ENCODE measurements at regions not wholly inside any gene's neighbourhood (a gene's known extent, or its start where the extent isn't known, plus 50 kb on each side); places are given as distances from the start of the nearest gene placed in this dataset.
A peak's percentile ranks its signal among the peaks of the same experiment; 100 is the strongest.

DNA sequence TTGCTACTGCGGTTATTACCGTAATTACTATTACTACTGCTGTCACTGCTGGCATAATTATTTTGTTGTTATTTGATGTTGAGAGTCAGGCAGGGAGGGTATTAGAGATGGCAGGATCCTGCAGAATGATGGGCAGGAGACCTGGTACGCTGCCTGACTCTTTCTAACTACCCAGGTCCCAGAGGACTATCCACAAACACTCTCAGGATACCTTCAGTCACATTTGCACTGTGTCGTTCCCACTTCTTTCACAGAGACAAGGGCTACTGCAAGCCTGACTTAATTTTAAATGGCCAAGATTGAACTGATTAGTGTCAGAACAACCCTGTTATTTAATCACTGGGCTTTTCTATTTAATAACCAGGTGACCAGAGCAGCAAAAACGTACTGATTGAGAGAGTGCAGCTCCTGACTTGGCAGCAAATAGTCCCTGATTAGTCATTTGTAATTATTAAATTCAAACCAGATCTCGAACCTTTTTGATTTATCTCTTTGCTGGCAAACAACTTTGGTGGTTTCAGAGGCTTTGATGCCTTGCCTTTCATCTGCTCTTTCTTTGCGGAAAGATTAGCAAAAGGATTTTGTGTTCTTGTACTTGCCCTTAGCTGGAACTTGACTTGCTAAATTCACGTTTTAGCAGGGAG, 88.8 kb upstream of the ARHGEF3 start:
- no peak for DNase-seq

DNA sequence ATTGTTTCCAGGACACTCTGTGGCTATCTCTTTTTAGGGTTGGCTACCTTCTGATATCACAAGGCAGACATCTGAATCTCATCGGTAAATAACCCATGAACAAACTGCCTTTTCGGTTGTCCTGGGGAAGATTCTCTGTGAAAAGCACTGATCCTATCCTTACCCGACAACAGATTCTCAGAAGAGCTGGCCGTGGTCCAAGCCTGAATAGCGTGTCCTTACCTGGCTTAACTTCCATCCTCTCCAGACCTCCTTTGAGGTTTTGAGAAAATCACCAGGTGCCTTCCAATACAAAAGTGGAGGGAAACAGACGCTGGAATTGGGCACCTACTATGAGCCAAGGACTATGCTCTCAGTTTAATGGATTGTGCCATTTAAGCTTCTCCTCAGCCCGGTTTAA, 87.4 kb upstream of the ARHGEF3 start:
- no peak for DNase-seq

DNA sequence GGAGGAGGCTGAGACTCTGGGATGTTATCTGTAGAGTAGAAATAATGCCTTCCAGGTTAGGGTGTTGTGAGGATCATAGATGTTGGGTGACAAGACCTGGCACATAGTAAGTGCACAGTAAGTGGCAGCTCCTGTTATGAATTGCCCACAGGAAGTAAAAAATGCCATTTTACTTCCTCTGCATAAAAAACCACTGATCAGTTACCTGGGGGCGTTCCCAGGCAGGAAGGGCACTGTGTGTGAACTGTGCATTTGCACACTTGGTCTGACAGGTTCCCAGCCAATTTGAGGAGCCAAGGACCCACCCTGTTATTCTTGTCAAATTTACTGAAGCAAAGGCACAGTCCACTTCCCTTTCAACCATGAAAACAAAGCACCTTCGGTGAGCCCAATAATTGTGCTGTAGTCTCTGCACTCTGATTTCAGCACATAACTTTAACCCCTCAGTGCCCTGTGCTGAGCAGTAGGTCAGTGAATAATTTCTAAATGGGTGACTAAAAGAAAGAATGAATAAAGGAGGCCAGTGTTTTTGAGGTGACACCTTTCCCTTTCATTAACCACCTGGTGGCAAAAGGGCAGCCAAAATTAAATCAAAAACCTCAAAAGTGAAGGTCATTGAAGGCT, 85.8 kb upstream of the ARHGEF3 start:
- no peak for DNase-seq

DNA sequence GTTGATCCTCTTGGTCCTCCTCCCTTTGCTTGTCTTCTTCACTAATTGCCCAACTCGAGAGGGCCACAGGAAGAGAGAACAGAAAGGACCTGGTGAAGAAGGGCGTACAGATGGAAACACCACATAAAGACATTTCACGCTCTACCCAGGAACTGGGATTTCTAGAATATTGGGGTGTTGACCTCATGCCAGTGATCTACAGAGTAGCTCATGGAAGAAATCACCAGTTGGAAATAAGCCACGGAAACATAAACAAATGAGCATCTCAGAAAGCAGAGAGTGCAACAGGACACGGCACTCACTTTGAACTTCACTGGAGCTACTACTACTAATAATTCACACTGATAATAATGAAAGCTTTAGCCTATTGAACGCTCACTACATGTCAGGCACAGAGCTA, 84.6 kb upstream of the ARHGEF3 start:
- no peak for DNase-seq

DNA sequence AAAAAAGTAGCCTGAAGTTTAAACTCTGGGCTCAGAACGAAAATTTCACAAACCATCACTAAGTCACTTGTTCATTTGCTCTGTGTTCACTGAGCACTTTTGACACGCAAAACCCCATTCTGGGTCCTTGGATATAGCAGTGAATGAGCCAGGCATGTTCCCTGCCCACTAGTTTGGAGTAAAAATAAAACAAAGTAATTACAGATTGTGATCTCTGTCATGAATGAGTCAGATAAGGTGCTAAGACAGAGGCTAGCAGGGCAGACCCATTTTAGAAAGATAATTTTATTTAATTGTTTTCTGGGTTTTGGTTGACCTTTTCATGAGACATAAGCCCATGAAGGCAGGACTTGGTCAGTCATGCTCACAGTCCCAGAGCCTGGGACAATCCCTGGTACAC, 84.1 kb upstream of the ARHGEF3 start:
- no peak for DNase-seq

DNA sequence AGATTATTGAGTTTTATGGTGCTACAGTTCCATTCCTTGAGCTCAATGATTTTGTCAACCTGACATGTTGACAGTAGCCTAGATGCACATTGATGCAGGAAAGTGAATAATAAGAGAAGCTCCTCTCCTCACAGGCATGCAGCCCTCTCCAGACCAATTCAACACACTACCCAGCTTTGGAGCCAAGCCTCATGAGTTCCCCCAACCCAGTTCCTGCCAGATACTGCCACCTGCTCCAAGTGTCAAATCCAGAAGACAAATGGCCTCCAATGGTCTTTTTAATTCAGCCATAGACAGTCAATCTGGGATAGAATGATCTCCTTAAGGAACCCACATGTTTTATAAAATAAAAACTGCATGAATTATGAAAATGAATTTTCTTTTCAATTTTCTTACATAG, 83.7 kb upstream of the ARHGEF3 start:
- DNase-seq, result no peak

DNA sequence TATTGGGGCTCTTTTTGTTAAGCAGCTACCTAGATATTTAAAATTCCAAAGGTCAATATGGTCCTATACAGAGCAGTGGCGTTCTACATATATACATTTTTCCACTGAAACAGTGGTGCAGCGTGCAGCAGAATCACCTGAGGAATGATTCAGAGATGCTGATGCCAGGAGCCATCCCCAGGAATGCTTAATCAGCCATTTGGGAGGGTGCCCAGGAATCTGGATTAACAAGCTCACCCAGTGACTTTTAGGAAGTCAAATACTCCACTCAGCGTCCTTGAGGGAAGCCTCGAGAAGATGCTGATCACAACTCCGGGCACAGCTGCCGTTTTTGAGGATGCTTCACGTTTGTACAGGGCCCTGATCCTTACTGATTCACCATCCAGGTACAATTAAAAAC, 82.6 kb upstream of the ARHGEF3 start:
- no peak for DNase-seq

DNA sequence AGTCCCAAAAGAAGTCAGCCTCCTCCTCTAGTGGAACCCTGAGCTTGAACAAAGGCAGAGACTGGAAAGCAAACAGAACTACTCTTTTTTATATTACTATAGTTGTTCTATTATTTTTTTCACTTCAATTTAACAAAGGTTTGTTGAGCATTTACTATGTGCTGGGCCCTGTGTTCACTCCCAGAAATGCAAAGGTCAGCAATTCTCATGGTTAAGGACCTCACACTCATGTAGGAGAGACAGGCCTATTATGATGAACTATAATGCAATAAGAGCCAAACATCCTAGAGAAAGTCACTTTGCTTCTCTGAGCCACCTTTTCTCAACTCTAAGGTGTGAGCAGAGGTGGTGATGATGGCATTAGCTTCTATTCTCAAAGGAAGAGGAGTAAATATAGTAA, 82.1 kb upstream of the ARHGEF3 start:
- no peak for DNase-seq

DNA sequence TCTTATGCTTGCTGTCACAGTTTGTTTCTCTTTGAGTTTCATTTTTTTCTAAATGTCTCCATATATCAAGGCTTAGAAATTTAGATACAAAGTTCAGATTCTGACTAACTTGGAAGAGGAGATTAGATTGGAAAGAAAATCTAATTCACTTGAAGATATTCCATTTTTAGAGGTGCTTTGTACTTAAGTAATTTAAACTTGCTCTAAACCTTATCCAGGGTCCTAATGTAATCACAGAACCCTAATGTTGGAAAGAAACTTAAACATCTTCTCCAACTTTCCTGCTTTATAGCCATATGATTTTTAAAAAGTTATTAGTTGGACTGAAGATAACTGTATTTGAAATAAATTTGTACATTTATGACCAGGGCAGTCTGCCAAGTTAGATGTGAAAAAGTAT, 81.1 kb upstream of the ARHGEF3 start:
- no peak for DNase-seq

DNA sequence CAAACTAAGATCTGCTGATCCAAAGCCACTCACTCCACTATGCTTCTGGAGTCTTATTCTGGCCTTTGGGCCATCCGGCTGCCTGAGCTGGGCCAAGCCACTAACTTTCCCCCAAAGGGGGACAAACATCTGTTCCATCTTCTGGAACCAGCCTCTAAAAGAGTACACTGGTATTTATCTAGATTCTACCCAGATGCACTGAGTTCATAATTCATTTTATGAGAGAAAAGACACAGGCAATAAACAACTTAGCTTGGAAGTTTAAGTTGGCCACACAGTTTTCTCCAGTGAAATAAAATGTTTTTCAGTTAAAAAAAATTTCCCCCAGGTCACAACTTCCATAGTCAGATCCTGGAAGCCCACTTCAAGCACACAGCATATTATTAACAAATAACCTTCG, 80.1 kb upstream of the ARHGEF3 start:
- DNase-seq, result no peak

DNA sequence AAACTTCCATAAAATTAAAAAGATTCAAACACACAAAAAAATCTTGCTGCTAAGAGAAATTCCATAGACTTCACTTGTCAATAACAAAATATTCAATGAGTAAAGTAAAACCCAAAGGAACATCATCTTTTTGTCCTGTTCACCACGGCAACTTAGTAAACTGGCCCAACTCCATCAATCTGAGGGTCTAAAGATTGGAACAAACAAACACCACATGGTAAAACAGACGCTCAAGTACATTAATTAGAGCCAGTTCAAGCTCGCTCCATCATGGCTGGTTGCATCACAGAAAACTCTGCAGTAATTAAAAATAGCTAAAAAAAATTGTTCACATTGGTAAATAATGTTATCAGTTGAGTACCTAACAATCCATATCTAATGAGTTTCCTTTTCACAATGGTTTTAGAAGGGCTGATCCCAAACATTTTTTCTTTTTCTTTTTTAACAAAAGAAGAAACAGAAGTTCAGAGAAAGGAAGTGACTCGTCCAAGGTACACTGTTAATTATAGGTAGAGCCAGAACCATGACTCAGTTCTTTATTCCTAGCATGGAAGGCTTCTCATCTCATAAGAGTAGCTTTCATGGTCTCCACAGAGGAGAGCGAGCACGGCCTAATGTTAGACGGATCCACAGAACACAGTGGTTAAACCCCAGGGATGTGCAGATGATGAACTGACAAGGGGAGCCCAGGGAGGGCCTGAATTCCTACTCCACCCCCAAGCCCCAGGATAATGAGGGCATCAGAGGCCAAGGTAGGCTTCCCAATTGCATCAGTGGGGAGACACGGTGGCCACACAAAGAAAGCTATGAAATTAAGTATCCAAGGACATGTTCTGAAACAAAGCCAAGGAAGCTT, 79.2 kb upstream of the ARHGEF3 start:
- DNase-seq, result no peak

DNA sequence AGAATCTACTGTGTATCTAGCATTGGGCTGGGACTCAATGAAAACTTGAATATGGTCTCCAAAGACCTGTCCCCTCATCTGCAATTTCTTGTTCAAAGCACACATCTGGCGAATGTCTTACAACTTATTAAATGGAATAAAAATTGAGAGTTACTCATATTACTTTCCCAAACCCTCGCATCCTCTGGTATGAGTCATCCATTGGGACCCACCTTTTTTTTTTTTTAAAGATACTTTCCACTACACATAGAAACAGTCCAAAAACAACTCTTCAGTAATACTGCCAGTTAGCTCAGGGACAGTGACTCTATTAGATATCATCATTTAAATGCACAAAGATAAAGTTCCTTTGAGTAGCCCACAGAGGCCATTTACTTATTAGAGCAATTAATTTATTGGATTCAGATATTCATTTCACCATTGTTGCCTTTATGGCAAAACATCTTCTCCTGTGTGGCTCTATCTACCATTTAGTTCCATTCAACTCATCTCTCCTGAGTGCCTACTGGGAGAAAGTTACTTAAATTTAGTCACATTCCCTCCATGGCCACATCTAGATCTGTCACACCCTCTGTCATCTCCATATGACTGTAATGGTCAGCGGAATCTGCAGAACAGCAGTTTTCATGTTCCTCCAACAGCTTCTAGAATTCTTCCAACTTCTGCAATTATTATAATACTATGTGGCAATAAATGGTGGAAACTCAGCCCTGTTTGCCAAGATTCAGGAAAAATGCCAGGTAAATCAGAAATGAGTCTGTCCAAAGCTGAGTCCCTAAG, 77.9 kb upstream of the ARHGEF3 start:
- DNase-seq, result no peak

DNA sequence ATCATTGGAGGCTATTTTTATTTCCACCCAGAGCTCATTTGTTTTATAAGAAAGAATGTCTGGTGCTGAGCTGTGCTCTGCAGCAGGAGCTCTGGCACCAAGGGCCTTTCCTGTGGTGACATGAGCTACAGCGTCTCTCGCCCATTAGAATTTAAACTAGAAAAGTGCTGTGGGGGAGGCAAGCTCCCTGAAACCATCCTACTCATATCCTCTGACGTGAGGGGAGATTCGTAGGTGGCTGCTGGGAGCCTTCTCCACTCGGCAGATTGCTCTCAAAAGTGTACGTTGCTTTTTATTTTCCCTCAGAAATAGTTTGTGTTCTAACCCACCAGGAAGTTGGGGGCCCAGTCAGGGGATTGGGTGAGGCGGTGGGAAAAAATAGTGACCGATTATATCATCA, 76.3 kb upstream of the ARHGEF3 start:
- DNase-seq, result peak; percentile 49

DNA sequence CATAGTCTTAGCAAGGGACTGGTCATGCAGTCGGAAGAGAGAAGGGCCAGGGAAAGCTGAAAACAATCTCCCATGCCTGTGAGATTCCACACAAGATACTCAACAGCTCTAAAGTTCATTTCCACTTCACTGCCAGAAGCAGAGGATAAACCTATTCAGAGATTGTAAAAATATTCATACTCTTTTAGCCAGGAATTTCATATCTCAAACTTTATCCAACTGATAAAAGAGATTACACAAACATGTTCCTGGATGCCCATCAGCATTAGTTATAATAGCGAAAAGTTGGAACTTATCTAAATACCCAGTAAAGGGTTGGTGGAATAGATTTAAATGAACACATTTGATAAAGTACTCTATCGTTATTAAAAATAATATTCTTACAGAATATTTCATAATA, 75.2 kb upstream of the ARHGEF3 start:
- DNase-seq, result no peak

DNA sequence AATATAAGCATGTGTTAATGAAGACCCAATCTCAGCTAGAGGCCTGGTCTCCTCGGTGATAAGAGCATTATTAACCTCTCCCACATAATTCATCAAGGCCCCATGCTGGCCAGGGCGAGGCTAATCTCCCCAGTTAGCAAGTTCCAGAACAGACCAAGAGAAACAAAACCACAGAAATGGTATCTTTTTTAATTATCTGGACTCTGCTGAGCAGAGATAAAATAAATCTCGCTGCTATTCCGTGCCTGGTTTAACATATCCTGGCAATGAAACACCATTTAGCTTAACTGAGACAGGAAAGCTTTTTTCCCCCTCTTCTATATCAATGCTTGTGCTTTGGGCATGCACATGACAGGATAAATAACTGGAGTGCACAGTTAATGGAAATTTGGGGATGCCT, 72.5 kb upstream of the ARHGEF3 start:
- DNase-seq, result no peak

DNA sequence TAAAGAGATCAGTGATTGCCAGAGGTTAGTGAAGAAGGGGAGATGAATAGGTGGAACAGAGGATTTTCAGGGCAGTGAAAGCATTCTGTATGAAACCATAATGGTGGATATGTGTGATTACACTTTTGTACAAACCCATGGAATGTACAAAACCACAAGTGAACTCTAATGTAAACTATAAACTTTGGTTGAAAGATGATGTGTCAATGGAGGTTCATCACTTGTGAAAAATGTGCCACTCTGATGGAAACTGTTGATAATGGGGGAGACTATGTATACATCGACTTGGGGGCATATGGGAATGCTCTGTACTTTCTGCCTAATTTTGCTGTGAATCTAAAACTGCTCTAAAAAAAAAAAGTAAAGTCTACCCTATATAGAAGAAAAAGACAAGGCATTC, 68.7 kb upstream of the ARHGEF3 start:
- DNase-seq, result no peak

DNA sequence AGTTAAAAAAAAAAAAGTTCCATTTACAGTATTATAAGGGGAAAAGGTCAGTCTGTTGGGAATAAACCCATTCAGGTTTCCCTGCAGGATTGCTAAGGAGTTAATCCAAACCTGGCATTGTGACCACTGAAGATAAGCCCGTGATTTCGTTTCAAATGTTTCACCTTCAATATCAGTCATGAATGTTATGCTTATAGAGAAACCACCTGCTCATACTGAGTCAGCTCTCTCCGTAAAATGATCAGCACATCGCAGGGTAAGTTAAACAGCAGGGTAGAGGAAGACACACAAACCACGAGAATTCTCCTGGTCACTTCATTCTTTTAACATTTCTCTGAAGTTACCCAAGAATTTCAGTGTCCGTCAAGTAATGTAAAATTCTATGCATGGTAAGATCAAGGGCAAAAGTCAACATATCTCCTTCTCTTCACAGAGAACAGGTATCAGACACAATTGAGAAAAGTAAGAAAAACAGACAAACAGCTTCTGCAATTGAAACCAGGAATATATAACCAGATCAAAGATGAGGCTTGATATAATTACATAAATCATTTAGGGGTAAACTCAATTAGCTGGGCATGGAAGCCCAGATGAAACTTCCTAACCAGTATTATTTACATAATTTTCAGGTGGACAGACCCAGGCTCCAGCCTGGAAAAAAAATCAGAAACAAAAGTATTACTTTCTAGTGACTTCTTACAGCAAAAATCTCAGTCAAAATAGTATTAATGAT, 67.6 kb upstream of the ARHGEF3 start:
- DNase-seq, result no peak

DNA sequence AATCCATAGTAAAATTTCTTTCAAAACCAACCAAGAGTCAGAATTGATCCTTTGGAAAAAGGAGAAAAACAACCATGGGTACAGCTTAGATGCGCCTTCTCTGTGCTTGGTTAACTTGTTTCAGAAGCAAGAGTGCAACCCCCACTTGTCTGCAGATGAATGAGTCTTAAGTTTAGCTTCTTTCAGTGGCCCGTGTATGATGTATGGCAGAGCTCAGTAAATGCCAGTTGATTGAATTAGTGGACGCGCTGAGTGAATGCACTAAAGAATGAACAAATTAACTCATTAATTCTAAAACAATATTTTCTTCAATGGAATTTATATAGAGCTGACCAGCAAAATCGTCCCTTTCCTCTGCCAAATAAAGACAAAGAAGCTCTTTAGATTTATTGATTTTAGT, 67.0 kb upstream of the ARHGEF3 start:
- no peak for DNase-seq

DNA sequence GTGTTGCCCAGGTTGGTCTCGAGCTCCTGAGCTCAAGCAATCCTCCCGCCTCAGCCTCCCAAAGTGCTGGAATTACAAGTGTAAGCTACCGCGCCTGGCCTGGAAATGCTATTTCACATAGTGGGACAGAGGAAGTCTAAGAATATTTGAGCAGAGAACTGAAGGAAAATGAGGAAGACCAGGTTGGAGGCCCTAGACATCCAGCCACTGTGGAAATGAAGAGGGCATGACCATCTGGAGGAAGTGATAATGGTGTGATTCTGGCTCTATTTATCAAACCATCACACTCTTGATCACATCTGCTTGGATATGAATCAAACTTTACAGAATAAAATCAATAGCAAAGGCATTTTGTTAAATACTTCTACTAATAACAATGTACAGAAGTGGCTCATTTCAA, 65.9 kb upstream of the ARHGEF3 start:
- no peak for DNase-seq

DNA sequence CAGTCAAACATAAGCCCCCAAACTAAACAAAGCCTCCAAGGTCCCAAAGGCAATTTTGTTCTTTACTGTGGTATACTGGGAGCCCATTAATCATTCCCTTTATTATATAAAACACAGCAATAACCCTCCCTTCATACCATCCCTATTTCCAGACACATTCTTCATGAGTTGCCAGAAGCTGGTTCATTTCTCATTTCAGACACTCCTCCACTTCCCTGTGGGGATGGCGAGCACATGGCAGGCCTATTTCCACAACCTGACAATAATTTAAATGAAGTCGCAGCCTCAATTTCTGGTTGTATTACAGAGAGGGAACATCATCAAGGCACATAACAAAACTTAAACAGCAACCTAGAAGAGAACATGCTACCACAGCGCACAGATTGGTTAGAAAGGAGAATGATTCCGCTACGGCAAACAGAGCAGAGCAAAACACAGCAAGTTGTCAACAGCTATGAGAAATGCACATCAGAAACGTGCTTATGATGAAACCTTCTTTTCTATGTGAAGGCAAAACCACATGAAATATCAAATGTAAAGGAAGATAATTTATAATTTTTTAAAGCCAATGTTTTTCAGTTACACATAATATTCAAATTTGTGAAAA, 63.3 kb upstream of the ARHGEF3 start:
- DNase-seq, result no peak

DNA sequence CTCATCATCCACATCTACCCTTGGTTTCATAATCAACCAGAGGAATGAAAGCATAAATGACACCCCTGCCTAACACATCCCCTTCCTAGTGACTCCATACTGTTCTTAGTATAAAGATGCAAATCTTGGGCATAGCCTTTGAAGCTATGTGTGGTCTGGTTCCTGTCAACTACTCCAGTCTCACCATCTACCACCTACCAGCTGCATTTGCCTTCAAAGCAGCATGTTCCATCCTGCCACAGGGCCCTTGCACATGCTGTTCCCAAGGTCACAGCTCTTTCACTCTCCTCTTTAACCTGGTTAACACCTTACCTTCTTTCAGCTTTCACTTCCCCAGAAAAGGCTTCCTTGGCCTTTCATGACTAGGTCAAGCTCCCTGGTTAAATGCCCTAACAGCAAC, 62.3 kb upstream of the ARHGEF3 start:
- no peak for DNase-seq

DNA sequence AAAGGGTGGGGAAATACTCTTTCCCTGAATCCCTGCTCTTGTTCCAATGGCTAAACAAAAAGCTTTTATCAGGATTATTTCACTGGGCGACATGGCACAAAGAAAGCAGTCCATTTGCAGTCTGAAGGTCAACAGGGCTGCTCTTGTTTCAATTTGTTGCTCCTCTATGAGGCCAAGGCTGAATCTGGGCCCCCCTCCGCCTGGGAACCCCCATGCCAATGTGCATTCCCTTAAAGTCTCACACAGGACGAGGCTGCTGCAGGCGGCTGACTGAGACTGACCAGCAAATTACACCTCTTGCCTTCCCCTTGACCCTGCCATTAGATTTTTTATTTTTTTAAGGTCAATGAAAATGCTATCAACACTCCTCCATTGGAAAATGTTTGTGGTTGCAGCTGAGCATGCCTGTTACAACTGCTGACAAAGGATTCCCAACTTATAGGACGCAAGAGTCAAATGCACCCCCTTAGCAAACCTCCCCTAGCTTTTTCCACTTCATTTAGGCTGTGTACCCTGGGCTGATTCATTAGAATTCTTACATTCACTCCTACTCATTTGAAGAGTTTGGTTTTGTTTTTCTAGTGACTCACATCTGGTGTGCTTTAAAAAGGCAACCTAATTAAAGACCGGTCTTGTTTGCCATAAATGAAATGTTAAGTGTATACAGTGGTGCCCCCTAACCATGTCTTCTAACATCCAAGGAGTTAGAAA, 60.8 kb upstream of the ARHGEF3 start:
- no peak for DNase-seq

All from KG1 (cell line).